HG02571 (cell line): ENCODE measurements at regions not wholly inside any gene's neighbourhood (a gene's known extent, or its start where the extent isn't known, plus 50 kb on each side); places are given as distances from the start of the nearest gene placed in this dataset.
"Not testable (repeated sequence)": the region's sequence is repeated elsewhere in the genome, so short reads cannot be mapped to it uniquely, and the experiment has no call there.

ENCODE experiments used
- ATAC-seq: cut with Tn5 transposase; IDR thresholded peaks from one replicate; pipeline ENCODE4 v1.9.1; 2021; ENCODE audit warnings: mild to moderate bottlenecking, moderate library complexity; ENCODE audit not compliant: unreplicated experiment

DNA sequence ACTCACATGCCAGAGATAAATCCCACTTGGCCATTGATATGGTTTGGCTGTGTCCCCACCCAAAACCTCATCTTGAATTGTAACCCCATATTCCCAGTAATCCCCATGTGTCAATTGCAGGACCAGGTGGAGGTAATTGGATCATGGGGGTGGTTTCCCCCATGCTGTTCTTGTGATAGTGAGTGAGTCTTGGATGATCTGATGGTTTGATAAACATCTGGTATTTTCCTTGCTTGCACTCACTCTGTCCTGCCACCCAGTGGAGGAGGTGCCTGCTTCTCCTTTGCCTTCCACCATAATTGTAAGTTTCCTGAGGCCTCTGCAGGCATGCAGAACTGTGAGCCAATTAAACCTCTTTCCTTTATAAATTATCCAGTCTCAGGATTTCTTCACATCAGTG, 50.4 kb upstream of the B3GAT2 start:
- ATAC-seq = not testable (repeated sequence)

DNA sequence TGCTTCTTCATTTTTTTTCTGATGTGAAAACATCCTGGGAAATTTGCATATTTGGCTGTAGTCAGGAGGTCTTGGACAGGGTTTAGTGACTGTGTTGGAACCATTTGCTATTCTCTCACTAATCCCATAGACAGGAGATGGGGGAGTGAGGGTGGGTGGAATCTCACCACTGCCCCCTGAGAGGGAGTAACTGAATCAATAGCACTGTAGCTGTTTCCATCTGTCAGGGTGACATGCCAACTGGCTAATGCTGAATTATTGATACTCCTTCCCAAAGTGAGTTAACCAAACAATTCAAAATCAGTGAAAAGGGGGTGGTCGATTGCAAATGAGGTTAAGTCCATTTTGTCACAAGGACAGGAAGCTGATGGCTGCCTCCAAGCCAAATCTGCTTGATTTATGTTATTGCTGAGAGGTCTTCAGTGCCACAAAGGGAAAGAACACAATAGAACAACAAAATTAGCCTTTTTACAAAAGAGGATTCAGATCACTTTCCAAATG, 55.1 kb upstream of the B3GAT2 start:
- ATAC-seq = no peak

DNA sequence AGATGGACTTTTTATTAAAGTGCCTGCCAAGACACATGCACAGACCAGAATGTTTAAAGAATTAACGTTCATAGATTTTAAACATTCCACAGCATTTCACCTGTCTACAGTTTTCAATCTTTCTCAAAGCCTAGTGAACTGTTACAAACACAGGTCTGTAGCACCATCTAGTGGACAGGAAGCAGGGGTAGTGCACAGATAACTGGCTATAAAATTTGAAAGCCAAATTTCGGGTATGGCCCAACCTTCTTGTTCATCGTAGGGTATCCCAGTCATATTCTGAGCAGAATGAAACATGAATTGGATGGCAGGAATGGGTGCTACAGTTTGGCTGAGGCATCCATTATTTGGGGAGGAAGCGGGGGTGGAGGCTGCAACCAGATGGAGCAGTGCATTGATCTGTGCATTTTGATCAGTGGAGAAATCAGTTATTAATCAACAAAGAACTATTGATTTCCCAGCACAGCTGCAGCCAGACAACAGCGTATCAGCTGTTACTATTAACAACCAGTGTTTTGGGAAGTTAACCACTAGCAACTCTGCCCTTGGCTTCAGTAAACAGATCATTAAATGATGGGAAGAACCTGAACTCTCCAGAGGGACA, 56.1 kb upstream of the B3GAT2 start:
- ATAC-seq = peak; percentile 85

DNA sequence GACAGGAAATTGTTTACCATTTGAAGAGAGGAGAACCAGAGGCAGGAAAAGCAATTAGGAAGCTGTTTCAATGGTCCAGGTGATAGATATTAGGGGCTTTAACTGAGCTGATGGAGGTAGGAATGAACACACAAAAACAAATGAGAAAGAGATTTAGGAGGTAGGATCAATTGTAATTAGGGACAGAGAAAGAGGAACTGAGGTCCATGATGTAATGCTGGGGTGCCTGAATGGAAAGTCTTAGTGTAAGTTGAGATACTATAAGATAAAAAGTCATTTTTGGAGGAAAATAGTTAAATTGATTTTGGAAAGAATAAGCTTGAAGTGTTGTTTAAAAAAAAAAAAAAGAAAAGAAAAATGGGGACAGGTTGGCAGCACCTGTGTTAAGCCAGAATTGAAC, 58.5 kb upstream of the B3GAT2 start:
- ATAC-seq = no peak

DNA sequence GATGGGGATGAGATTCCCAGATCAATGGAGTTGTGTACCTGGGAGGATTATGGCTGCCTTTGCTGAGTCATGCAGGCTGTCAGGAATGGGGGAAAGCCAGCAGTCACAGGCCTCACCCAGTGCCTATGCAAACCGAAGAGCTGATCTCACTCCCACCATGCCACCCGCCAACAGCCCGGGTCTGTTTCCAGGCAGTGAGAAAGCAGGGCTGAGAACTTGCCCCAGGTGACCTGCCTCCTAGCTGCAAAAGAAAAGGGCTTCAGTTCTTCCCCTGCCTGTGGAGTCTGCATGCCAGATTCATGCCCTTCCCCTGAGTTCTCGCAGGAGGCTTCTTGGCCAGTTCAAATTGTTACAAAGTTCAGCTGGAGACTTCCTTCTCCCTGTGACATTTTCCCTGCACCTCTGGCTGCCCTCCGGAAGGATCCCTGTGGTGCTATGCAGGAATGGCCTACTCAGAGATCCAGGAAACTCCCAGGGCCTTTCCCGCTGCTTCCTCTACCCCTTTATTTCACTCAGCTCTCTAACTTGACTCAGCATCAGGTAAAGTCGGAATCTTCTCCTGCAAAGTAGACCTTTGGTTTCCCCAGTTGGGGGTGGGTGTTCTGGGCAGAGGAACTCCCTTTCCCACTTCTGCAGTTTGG, 71.5 kb upstream of the B3GAT2 start:
- no peak for ATAC-seq

DNA sequence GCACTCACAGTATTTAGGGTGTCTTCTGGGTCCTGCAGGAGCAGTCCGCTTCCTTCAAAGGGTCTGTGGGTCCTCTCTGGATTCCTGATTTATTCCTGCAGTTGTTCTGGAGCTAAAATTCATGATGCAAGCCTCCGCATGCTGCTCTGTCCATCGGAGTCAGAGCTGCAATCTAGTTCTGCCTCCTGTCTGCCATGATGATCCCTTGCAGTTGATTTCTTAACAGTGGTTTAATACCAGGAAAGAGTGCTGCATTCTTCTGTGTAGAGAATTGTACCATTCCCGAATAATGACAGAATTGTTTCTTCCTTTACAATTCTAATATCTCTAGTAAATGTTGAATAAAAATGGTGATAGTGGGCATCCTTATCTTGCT, 72.0 kb upstream of the B3GAT2 start:
- ATAC-seq = no peak

DNA sequence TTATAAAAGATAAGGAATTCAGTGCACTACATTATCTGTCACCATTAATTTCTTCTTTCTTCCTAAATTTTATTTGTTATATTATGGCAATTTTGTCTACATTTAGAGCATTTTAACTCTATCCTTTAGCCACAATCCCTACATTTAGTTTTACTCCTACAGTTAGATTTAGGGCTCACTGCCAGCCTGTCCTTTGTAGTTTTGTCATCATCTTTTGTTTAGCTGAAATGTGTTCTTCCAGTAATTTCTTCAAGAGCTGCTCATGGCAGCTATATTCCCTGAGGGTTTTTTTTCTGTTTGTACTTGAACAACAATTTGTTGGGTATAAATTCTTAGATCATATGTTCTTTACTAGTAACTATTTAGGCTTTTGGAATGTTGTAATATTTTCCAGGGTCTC, 72.7 kb upstream of the B3GAT2 start:
- no peak for ATAC-seq

DNA sequence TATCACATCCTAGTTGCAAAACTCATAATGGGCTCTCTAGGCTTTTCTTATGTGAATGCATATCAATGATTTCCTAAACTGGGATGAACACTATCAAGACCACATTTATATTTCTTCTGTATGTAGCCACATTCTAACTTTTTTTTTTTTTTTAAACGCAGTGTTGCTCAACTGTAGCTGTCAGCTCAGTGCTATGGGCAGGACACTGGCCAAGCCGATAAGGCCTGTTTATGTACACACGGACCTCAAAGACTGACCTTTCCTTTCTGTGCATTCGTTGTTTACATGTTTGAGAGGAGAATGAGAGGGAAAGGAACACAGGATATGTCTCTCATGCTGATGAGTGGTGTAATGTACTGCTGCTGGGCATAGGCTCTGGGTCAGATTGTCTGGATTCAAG, 75.1 kb upstream of the B3GAT2 start:
- ATAC-seq = no peak

DNA sequence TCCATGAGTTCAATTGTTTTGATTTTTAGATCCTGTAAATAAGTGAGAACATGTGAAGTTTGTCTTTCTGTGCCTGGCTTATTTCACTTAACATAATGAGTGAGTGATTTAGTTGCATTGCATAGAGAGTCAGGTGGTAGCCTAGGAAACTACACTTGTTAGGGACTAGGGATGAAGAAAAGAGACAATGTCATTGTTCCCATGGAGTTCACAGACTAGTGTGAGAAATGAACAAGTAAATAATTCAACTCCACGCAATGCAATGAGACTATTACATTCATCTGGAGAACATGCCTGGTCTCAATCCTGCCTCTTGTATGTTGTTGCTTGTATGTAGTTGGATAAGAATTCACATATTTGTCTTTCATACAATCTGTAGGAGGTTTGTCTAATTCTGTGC, 76.3 kb upstream of the B3GAT2 start:
- no peak for ATAC-seq

DNA sequence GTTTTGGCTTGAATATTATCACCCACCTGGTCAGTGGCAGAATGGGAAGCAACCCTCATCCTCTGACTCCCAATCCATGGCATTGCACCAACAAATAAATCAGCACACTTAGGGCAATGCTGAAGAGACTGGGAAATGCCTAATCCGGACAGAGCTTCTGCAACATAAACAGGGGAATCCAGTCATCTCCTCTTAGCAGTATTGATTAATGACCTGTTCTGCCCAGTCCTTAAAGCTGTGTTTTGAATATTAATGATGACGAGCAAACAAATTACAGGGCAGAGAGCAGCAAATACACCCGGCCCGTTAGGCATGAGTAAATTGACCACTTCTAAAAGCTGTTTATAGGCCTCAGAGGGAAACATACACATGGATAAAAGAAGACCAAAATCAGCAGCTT, 77.0 kb upstream of the B3GAT2 start:
- no peak for ATAC-seq

DNA sequence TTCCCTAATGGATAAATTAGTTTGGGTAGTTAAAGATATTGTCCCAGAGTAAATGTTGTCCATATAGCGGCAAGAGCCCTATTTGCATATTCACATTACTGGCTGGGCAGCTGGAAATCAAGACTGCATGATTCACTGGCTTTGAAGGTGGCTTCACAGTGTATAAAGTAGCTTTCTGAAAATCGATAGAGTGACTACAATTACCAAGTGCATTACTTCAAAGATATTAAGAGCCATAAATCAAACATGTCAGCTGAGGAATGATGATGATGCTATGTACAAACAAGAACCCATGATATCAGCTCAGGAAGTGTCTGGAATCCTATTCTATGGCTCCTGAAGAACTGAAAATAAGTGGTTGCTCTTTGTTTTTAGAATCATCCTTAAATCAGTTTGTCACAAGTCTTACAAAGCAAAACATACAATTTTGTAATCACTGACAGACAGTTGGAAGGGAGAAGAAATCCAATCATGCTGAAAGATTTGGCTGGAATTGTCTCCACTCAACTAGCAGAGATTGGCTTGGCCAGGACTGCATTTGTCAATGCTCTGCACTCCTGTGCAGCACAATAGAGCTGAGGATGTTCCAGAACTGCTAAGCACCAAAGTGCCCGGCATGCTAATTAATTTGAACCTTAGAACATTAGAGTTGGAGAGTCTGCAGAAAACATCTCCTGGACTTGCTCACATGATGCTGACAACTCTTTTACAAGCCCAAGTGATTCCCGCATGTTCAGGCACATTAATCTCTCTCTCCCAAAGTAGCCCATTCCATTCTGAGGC, 77.9 kb upstream of the B3GAT2 start:
- no peak for ATAC-seq

DNA sequence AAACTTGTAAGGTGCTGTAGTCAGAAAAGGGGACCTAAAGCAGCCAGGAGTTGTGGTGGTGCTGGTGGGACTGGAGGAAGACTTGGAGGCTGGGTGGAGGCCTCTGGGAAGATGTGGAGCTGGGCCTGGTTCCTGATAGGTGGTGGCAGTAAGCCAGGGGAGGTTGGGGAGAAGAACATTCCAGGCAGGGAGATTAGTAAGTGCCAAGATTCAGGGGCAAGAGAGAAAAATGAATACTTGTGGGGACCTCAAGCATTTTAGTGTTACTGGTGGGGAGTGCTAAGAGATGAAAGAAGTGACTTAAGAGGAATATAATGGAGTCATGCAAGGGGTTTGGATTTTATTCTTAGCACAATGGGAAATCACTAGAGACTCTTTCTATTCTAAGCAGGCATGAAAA, 79.0 kb upstream of the B3GAT2 start:
- no peak for ATAC-seq

DNA sequence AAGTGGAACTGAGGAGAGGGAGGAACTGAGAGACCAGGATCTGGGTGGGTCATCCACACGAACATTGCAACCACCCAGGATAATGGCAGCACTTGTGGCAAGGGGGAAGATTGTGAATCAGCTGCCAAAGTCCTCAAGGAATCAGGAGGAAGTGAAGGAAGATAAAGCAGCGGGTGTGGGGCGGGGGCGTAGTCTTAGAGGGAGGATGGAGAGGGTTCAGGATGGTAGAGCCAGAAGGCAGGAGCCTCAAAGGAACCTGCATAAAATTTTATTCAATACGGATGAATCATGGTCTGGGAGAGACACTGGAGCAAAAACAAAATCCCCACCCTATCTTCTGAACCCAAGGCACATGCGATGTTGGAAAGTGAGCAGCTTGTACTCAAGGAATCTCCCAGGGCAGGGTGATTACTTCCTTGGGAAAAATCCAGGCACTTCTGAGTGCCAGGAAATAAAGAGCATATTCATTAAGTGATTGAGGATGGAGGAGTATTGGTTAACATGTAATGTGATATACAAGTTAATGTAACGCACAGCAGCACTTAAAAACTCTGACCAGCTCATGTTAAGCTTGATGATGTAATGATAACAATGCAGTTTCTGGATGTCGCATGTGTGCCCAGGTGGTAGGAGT, 82.0 kb upstream of the B3GAT2 start:
- ATAC-seq = no peak

DNA sequence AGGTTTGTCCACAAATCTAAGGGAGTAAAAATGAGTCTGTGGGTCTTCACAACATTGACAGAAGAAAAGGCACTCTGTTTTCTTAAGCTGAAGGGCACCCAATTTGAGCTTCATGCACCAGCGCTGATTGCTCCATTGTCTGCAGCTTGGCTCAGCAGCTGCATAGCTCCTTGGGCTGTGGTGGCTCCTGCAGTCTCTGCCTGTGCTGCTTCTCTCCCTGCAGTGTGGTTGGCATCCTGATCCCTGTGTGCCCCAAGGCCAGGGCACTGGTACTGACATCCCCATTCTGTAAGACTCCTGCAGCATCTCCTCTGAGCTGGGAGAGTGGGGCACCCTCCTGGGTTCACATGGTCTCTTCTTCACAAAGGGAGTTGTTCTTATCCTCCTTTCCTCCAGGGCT, 83.2 kb upstream of the B3GAT2 start:
- ATAC-seq = no peak

DNA sequence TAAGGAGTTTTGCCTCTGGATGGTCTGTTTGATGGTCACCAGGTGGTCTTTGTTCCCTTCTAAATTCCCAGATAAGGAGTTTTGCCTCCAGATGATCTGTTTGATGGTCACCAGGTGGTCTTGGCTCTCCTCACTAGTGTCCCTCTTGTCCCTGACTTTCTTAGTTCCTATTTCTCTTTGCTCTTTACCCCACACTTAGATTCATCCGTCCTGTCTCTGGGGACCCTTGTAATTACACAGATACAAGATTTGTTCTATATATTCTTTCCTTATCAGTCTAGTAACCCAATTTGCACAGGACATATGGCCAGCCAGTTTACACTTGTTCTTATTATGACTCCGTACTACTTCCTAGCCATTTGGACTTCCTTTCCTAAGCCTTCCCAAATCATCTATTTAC, 84.0 kb upstream of the B3GAT2 start:
- ATAC-seq = no peak

DNA sequence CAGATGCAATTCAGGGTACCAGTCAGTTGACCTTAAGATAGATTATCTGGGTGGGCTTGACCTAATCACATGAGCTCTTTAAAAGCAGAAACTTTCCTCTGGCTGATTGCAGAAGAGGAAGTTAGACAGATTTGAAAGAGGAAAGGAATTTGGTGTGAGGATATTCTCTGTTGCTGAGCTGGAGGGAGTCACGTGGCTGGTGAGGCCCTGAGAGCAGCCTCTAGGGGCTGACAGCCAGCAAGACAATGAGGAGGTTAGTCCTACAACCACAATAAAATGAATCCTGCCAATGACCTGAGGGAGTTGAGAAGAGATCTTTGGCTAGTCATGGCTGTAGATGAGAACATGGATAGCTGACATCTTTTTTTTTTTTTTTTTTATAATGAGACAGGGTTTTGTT, 87.0 kb upstream of the B3GAT2 start:
- ATAC-seq = no peak

DNA sequence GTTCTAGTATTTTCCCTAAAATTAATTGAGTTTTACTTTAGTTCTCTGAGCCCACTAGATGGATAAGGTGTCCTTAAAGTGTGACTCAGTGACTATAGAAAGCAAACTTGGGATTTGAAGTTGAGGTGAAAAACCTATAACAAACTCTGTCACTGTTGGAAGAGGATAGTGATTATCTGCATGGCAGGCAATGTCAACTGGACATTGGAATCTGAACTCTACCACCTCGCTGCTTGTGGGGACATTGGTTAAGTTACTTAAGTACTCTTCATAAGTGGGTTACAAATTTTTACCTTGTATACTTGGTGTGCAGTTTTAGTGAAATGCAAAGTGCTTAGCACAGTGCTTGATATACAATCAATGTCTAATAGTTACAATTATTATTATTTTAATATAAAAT, 87.9 kb upstream of the B3GAT2 start:
- ATAC-seq = no peak

DNA sequence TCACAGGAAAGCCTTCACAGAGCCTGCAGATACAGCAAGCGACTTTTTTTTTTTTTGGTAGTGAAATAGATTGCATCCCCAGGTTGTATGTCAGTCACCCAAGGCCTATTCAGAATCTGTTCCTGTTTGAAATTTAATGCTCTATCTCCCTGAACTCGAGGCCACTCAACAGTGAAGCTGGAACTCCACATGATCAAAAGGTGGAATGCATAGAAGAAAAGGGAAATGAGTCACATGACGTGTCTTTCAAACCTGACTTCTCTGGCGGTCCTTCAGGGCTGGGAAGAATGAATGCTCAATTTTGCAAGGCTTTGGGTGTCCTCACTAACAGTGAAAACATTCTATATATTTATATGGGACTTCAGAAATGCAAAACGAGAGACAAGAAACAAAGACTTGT, 88.4 kb upstream of the B3GAT2 start:
- ATAC-seq = no peak

DNA sequence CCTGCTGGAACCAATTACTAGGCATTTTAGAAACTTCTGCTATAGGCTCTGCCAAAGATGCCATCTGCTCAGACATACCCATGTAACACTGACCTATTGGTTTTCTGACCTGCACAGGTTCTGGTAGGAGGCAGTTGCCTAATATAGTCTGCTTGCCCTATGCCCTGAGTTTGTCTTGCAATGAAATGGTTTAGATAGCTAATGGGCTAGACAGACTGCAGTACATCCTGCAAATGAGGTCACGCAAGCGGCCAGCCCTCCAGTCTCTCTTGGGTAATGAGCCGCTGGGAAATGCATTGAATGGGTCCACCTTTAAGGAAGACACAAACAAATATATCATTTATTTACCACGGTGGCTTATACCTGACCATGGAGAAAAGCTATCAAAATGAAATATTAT, 90.6 kb upstream of the B3GAT2 start:
- no peak for ATAC-seq

DNA sequence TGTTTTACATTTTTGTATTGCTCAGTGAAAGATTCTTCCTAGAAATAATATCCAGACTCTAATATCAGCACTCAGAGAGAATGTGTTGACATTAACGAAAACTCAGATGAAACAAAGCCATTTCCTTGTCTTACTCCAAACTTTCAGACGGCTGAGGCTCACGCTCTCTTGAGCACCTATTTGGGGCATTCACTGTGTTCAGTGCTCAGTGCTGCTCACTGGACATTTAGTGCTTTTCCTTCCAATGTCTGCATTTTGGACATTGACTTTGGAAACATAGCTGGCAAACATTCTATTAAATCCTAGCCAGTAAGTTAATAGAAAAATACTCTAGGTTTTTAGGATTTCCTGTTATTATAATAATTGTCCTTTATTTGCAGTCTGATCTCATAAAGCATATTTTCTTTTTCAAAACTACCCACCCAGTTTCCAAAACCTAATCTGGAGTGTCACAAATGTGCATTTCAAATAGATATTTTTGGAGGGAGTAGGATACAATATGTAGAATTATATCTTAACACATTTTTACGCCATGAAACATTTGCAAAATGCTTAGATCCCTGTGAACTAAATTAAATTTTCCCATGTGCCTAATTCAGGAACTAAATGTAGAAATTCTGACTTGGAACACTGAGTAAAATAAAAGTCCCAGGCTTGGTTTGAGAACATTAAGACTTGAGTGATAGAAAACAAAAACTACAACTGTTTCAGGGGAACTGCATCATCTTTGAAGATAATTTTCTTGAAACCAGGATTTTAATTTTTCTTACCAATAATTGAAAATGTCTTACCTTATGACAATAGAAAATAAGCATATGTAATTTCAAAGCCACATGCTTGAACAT, 91.7 kb upstream of the B3GAT2 start:
- ATAC-seq = no peak

DNA sequence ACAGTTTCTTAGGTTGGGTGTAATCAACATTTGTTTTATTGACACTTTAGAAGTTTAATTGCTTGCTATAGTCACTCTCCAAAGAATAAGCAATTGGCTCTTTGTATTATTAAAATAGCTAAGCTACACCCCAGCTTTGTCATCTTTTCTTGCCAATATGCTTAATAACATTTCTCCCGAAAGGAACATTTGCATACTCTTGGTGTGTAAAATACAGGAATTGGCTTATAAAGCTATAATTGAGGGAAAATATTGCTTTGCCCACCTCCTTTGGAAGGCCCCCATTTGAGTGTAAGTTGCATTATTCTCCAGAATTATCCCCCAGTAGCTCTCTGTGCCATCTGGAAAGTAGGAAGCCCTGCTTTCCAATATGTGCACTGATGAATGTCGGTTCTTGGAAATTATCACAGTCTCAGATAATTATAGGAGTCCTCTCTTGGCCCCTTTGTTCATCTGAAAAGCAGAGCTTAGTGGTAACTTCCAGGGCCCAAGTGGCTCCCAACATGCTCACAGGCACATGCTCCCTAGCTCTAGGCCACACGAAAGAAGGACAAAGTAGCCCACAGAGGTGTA, 92.4 kb upstream of the B3GAT2 start:
- ATAC-seq = no peak
